ENCODE measurements at regions not wholly inside any gene's neighbourhood (a gene's known extent, or its start where the extent isn't known, plus 50 kb on each side); places are given as distances from the start of the nearest gene placed in this dataset.
A peak's percentile ranks its signal among the peaks of the same experiment; 100 is the strongest.

DNA sequence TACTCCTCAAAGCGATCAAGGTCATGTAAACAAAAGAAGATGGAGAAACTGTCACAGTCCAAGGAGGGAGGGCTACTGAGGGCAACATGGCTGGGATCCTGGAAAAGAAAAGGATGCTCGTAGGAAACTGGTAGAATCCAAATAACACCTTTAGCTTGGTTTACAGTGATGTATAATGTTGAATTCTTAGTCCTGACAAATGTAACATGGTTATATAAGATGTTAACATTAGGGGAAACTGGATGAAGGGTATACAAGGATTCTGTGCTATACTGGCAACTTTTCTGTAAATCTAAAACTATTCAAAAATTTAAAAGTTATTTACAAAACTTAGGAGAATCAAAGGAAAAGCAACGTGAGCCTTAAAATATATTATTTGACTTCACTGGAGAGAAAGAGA lies 257.0 kb downstream of the TTC32 start:
- Histone ChIP-seq H3K27ac (no peak overlapping the region), H3K36me3 (no peaks in the 10 kb centered on the region), H3K9me3 (peaks cover 0 to 3% (median 0%) of the 10 kb centered on the region in 8 donors), H3K27me3 (replicated peaks in 1 of 7) (no peaks in the 10 kb centered on the region), H3K4me3 (no peak overlapping the region), H3K4me1 (peaks cover 0 to 7% (median 0%) of the 10 kb centered on the region in 6 donors)
- TF ChIP-seq POLR2AphosphoS5 (IDR thresholded peaks at IDR 0.05) (no peak), POLR2A (IDR thresholded peaks at IDR 0.05) (no peak)
- TF ChIP-seq, protein P1, sequence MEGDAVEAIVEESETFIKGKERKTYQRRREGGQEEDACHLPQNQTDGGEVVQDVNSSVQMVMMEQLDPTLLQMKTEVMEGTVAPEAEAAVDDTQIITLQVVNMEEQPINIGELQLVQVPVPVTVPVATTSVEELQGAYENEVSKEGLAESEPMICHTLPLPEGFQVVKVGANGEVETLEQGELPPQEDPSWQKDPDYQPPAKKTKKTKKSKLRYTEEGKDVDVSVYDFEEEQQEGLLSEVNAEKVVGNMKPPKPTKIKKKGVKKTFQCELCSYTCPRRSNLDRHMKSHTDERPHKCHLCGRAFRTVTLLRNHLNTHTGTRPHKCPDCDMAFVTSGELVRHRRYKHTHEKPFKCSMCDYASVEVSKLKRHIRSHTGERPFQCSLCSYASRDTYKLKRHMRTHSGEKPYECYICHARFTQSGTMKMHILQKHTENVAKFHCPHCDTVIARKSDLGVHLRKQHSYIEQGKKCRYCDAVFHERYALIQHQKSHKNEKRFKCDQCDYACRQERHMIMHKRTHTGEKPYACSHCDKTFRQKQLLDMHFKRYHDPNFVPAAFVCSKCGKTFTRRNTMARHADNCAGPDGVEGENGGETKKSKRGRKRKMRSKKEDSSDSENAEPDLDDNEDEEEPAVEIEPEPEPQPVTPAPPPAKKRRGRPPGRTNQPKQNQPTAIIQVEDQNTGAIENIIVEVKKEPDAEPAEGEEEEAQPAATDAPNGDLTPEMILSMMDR (IDR thresholded peaks at IDR 0.05 in 8 of 11, conservative IDR thresholded peaks at IDR 0.05 in 3 of 11): no peak
- intact Hi-C loops (cut with DNase I; ENCODE audit: low total_unique reads): no loop called here
- DNase-seq: no peak
- 75 to 88% (median 85%) methylated on average over 3 of the region's 3 CpGs for WGBS, 5 donors

DNA sequence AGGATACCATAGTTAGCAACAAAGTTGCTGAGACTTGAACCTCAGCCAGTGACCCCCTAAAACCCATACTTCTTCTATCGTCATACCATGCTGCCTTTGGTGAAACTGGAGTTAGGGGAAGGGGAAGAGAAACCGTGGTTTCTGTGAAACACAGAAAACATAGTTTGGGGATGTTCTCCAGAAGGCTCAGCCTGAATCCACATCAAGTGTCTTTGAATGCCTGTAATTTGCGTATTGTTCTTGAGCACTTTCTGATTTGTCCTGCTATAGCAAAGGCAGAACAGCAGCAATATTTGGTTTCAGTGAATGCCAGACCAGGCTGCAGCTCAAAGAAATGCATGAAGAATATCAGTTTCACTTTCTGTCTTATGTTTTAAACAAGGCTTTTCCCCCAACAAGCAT lies 258.7 kb downstream of the TTC32 start:
- peaks cover 0 to 7% (median 0%) of the 10 kb centered on the region in 6 donors for H3K4me1 ChIP-seq
- 59 to 76% (median 64%) methylated on average over 3 of the region's 3 CpGs for WGBS, 5 donors
- H3K27me3 ChIP-seq (replicated peaks in 1 of 7): no peaks in the 10 kb centered on the region
- peaks cover 0 to 3% (median 0%) of the 10 kb centered on the region in 8 donors for H3K9me3 ChIP-seq
- no peaks in the 10 kb centered on the region for H3K36me3 ChIP-seq
- no peak for DNase-seq
- TF ChIP-seq, protein P1 (IDR thresholded peaks at IDR 0.05 in 8 of 11, conservative IDR thresholded peaks at IDR 0.05 in 3 of 11): no peak
- TF ChIP-seq POLR2AphosphoS5 (IDR thresholded peaks at IDR 0.05) (no peak), POLR2A (IDR thresholded peaks at IDR 0.05) (no peak)
- peak overlapping the region in 1 of 8 donors; percentile 45 for H3K27ac ChIP-seq
- no peak overlapping the region for H3K4me3 ChIP-seq
- intact Hi-C loops (cut with DNase I; ENCODE audit: low total_unique reads): no loop called here

DNA sequence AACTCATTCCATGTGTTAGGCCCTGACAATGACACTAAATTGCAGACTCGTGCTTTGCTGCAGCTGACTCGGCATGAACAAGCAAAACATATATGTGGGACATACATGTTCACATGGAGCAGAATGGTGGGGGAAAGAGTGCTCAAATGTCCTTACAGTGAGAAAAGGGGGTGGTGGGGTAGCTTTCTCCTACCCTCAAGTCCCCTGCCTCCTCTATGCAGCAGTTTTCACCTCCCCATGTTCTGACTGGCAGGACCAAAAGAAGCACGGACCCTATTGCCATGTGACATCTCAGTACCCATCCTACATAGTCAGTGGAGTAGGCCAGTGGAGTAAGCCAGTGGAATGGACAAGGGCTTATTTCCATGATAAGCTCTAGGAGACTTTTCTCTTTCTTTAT lies 259.3 kb downstream of the TTC32 start:
- no peak for DNase-seq
- Histone ChIP-seq H3K36me3 (no peaks in the 10 kb centered on the region), H3K27me3 (replicated peaks in 1 of 7) (no peaks in the 10 kb centered on the region), H3K9me3 (peaks cover 0 to 3% (median 0%) of the 10 kb centered on the region in 8 donors), H3K4me1 (peaks cover 0 to 7% (median 0%) of the 10 kb centered on the region in 6 donors), H3K4me3 (no peak overlapping the region), H3K27ac (no peak overlapping the region)
- intact Hi-C loops (cut with DNase I; ENCODE audit: low total_unique reads): no loop called here
- no peak for TF ChIP-seq POLR2A (IDR thresholded peaks at IDR 0.05)
- no peak for TF ChIP-seq POLR2AphosphoS5 (IDR thresholded peaks at IDR 0.05)
- TF ChIP-seq, protein P1 (IDR thresholded peaks at IDR 0.05 in 8 of 11, conservative IDR thresholded peaks at IDR 0.05 in 3 of 11): no peak
- 88 to 94% (median 90%) methylated on average over 3 of the region's 3 CpGs for WGBS, 5 donors

DNA sequence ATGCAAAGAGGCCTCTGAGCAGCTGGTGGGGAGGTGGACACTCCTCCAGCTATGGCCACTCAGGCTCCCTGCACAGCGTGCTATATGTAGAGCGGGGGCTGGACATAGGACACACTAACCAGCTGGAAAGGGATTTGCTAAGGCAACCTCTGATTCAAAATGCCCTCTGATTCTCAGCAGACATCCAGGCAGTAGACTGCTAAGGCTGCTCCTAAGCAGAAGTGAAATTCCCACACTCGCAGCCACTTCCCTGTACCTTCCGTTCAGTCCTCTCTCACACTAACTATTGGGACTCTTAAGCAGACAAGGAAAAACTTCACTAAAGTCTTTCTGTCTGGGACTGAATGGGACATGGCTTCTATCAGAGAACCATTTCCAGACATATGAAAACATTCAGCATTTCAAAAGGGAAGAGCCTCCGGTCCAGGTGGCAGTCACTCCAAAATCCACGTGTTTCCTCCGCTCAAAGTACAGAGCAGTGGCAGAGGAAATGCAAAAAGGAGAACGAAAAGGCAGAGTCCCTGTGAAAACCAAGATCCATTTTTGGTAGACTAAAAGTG lies 265.8 kb downstream of the TTC32 start:
- H3K27ac ChIP-seq: peak overlapping the region in 1 of 8 donors; percentile 11
- no peak for DNase-seq
- no peak overlapping the region for H3K4me3 ChIP-seq
- intact Hi-C loops (cut with DNase I; ENCODE audit: low total_unique reads): no loop called here
- TF ChIP-seq POLR2AphosphoS5 (IDR thresholded peaks at IDR 0.05) (no peak), POLR2A (IDR thresholded peaks at IDR 0.05) (no peak)
- TF ChIP-seq, protein P1 (IDR thresholded peaks at IDR 0.05 in 8 of 11, conservative IDR thresholded peaks at IDR 0.05 in 3 of 11): no peak
- no peaks in the 10 kb centered on the region for H3K9me3 ChIP-seq
- H3K4me1 ChIP-seq: no peaks in the 10 kb centered on the region
- WGBS, 5 donors: 44 to 63% (median 47%) methylated on average over 7 to 8 of the region's 8 CpGs
- no peaks in the 10 kb centered on the region for H3K36me3 ChIP-seq
- H3K27me3 ChIP-seq (replicated peaks in 1 of 7): peaks cover 0 to 6% (median 0%) of the 10 kb centered on the region in 7 donors
